GM12864 (cell line): ENCODE measurements at regions not wholly inside any gene's neighbourhood (a gene's known extent, or its start where the extent isn't known, plus 50 kb on each side); places are given as distances from the start of the nearest gene placed in this dataset.

Source experiments
- DNase-seq: peaks from one replicate; pipeline ENCODE4 v3.0.0-alpha.2; 2011; ENCODE audit warnings: low read depth
- H3K4me3 ChIP-seq: 2 replicates; pipeline ENCODE4 v1.5.1; 2011; ENCODE audit warnings: mild to moderate bottlenecking, low read depth, low read length, control low read depth
- TF ChIP-seq, protein P1 (sequence below): IDR thresholded peaks from 2 replicates; pipeline ENCODE4 v1.5.1; 2011; ENCODE audit warnings: low read depth, mild to moderate bottlenecking, moderate library complexity, low read length, control low read depth, inconsistent platforms; ENCODE audit errors: missing control alignments

- TF ChIP-seq, protein P1, sequence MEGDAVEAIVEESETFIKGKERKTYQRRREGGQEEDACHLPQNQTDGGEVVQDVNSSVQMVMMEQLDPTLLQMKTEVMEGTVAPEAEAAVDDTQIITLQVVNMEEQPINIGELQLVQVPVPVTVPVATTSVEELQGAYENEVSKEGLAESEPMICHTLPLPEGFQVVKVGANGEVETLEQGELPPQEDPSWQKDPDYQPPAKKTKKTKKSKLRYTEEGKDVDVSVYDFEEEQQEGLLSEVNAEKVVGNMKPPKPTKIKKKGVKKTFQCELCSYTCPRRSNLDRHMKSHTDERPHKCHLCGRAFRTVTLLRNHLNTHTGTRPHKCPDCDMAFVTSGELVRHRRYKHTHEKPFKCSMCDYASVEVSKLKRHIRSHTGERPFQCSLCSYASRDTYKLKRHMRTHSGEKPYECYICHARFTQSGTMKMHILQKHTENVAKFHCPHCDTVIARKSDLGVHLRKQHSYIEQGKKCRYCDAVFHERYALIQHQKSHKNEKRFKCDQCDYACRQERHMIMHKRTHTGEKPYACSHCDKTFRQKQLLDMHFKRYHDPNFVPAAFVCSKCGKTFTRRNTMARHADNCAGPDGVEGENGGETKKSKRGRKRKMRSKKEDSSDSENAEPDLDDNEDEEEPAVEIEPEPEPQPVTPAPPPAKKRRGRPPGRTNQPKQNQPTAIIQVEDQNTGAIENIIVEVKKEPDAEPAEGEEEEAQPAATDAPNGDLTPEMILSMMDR: no peak
- DNase-seq: no peak
- H3K4me3 ChIP-seq: no peak overlapping the region
Measured at GRCh38 chr10:3723766-3724165, 61.2 kb downstream of the KLF6 start.

GRCh38 chr10:3720228-3721019, 64.6 kb downstream of the KLF6 start:
- TF ChIP-seq, protein P1: no peak
- no peak overlapping the region for H3K4me3 ChIP-seq
- DNase-seq: no peak

DNA sequence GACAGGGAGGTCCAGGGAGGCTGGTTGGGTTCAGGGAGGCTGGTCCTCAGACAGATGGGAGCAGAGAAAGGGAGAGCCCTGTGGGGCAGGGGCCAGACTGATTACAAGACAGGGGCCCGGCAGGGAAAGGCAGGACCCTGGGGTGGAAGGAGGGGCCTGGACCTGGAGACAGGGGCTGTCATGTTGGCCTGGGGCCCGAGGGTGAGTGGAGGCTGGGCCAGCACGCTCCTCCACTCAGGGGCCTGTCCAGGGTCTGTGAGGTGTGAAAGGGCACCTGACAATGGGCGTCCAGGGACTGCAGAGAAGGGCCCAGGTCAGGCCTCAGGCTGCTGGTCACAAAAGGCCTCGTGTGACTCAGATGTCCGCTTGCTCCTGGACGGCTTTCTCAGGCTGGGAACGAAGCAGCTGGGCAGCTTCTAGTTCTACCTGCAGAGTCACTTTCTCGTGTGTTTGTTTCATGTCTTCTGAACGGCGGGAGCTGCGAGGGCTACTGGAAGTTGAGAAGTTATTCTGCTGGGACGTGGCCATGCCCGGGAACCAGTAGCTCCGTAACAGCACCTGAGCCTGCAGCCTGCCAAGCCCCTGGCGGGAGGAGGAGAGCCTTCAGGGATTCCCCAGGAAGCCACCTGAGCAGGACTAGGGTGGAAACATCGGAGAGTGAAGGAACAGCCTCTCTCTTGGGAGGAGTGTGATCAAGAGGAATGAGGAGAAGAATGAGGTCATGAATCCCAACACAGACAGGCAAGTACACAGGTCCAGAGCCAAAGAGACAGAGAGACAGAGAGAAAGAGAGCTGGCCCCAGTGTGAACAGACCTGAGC, 65.8 kb downstream of the KLF6 start:
- DNase-seq: no peak
- no peak overlapping the region for H3K4me3 ChIP-seq
- TF ChIP-seq, protein P1: no peak

DNA sequence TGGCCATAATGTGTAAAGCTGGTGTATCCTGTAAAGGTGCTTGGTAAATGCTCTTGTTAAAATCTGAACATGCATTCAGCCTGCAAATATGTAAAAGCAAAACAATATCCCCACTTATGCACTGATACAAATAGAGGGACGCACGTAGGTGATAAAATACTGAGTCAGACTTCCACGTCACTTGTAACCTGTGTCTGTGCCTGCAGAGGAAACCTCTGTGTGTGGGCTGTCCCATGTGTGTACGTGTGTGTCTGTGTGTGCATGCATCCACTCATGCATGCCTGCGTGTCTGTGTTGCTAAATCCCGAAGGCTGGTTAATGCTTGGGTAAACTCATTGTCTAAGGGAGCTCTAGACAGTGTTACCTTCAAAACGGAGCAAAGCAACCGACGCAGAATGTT, 68.9 kb downstream of the KLF6 start:
- H3K4me3 ChIP-seq: no peak overlapping the region
- DNase-seq: no peak
- TF ChIP-seq, protein P1: no peak

- H3K4me3 ChIP-seq: no peak overlapping the region
- DNase-seq: no peak
- TF ChIP-seq, protein P1: no peak
Measured at GRCh38 chr10:3714967-3715366, 70.0 kb downstream of the KLF6 start.

GRCh38 chr10:3714531-3714930, 70.5 kb downstream of the KLF6 start:
- no peak for DNase-seq
- TF ChIP-seq, protein P1: no peak
- no peak overlapping the region for H3K4me3 ChIP-seq

- DNase-seq: no peak
- TF ChIP-seq, protein P1: no peak
- H3K4me3 ChIP-seq: no peak overlapping the region
Measured at GRCh38 chr10:3712707-3713106, 72.3 kb downstream of the KLF6 start.
